ENCODE measurements at regions not wholly inside any gene's neighbourhood (a gene's known extent, or its start where the extent isn't known, plus 50 kb on each side); places are given as distances from the start of the nearest gene placed in this dataset.

DNA sequence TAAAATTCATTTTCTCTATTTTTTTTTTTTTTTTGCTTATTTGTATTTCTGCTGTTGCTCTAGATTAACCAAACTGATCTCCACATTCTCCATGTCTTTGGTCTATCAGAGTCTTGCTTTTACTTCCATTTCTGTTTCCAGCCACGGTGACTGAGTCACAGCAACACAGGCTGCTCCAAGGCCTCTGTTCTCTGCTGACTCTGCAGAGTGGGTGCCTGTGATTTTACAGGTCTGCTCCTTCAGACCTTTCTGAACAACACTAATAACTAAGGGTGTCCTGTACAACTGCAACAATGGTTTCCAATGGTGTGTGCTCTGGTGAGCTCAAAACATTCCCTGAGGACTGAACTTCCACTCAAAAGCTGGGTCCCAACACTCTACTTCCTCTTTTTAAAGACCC, 102.3 kb upstream of the BMP2 start:
- BruUV-seq (replicated peaks), result no TSS peak
- no peak for ATAC-seq
- Histone ChIP-seq H3K27ac (ENCODE audit: low read depth, low read length) (no peak overlapping the region), H3K36me3 (ENCODE audit: control insufficient read depth in 1 of 2, insufficient read depth in 2 of 2, low read length in 2 of 2) (no peaks in the 10 kb centered on the region), H3K9me3 (ENCODE audit: control insufficient read depth in 1 of 2, insufficient read depth in 1 of 2, low read depth in 1 of 2, low read length in 2 of 2) (peaks cover 4 to 30% of the 10 kb centered on the region in 2 experiments; a peak in 2 of 4 replicates), H2AFZ (ENCODE audit: low read depth, low read length, poor library complexity, severe bottlenecking) (no peak overlapping the region), H3K9ac (ENCODE audit: low read length) (no peak overlapping the region), H3K9me2 (ENCODE audit: insufficient read depth) (no peaks in the 10 kb centered on the region), H3K4me3 (replicated peaks in 1 of 2; ENCODE audit: low read depth in 1 of 2, low read length in 2 of 2) (no peak overlapping the region), H3K4me1 (ENCODE audit: control insufficient read depth in 1 of 2, insufficient read depth in 2 of 2, low read length in 2 of 2) (no peaks in the 10 kb centered on the region), H3K4me2 (ENCODE audit: low read length) (no peak overlapping the region), H4K20me1 (ENCODE audit: insufficient read depth) (no peaks in the 10 kb centered on the region), H3K27me3 (ENCODE audit: insufficient read depth, low read length) (no peaks in the 10 kb centered on the region), H3K79me2 (ENCODE audit: insufficient read depth, low read length) (no peaks in the 10 kb centered on the region)
- no peak for DNase-seq (ENCODE audit: low read depth, low spot score)
- ChIA-PET POLR2A (no interaction called here), CTCF (no interaction called here), RAD21 (ENCODE audit: low non-redundant PET in 1 of 2, low total read pairs in 2 of 2, uncharacterized antibody in 2 of 2, unreplicated experiment in 2 of 2) (no interaction called here)
- TF ChIP-seq EZH2phosphoT487 (IDR thresholded peaks at IDR 0.05; ENCODE audit: borderline replicate concordance) (no peak), CTCF (IDR thresholded peaks at IDR 0.05 in 2 of 3, conservative IDR thresholded peaks at IDR 0.05 in 1 of 3; ENCODE audit: borderline replicate concordance in 1 of 3, insufficient read depth in 1 of 3, low read depth in 2 of 3, low read length in 2 of 3) (no peak), EZH2 (IDR thresholded peaks at IDR 0.05) (no peak), POLR2AphosphoS5 (IDR thresholded peaks at IDR 0.05; ENCODE audit: low read depth, low read length) (no peak), TCF7L2 (IDR thresholded peaks at IDR 0.05; ENCODE audit: borderline replicate concordance, extremely low read depth, insufficient read depth, insufficient read length) (no peak), EGR1 (IDR thresholded peaks at IDR 0.05; ENCODE audit: low read depth) (no peak), SP1 (IDR thresholded peaks at IDR 0.05; ENCODE audit: low read depth) (no peak), CBX3 (IDR thresholded peaks at IDR 0.05; ENCODE audit: low read depth) (no peak), SIN3A (IDR thresholded peaks at IDR 0.05; ENCODE audit: low read depth) (no peak), ZNF274 (IDR thresholded peaks at IDR 0.05; ENCODE audit: low read depth, low read length) (no peak), CEBPB (IDR thresholded peaks at IDR 0.05; ENCODE audit: low read depth) (no peak)
- intact Hi-C loops (cut with micrococcal nuclease), result no loop called here

All from HCT116 (cell line).